Body of pancreas (tissue), 4 donors: ENCODE measurements at regions not wholly inside any gene's neighbourhood (a gene's known extent, or its start where the extent isn't known, plus 50 kb on each side); places are given as distances from the start of the nearest gene placed in this dataset.

Experiments
- CTCF ChIP-seq, 7 experiments: fragments of 450-650 bp in 4 of 7; fragments of 200-600 bp in 3 of 7; sonication (generic) in 3 of 7; IDR thresholded peaks; one replicate each; pipeline ENCODE4 v1.5.1; 2016 to 2019; ENCODE audit warnings: antibody characterized with exemption in 7 of 7
- POLR2A ChIP-seq, 3 donors: fragments of 450-650 bp; IDR thresholded peaks; one replicate each; pipeline ENCODE4 v1.6.1; 2016; ENCODE audit warnings: antibody characterized with exemption in 3 of 3, mild to moderate bottlenecking in 2 of 3

- no peak for TF ChIP-seq CTCF (IDR thresholded peaks at IDR 0.05)
- no peak for TF ChIP-seq POLR2A (IDR thresholded peaks at IDR 0.05)
These were observed 151.4 kb upstream of the NABP1 start for GRCh38 chr2:191526536-191526935.
